Astrocyte (in vitro differentiated cells and primary cell): ENCODE measurements at regions not wholly inside any gene's neighbourhood (a gene's known extent, or its start where the extent isn't known, plus 50 kb on each side); places are given as distances from the start of the nearest gene placed in this dataset.

ENCODE experiments used
- DNase-seq: peaks from one replicate; pipeline ENCODE4 v3.0.0-alpha.2; 2010; ENCODE audit warnings: low read depth
- FAIRE-seq: peaks from 2 replicates; lab custom pipeline; 2011; peaks lifted over from hg19 to GRCh38; lab: Jason Lieb, UNC
- H2AFZ ChIP-seq: 2 replicates; pipeline ENCODE4 v1.6.0; 2012; ENCODE audit warnings: low read depth, low read length, inconsistent platforms
- H3K27ac ChIP-seq: 2 replicates; pipeline ENCODE4 v1.5.1; 2011; ENCODE audit warnings: low read depth, low read length, inconsistent platforms
- H3K27me3 ChIP-seq: 2 replicates; pipeline ENCODE4 v1.6.0; 2011; ENCODE audit warnings: low read length, inconsistent platforms; ENCODE audit not compliant: insufficient read depth
- H3K36me3 ChIP-seq: 2 replicates; pipeline ENCODE4 v1.5.1; 2011; ENCODE audit warnings: low read length, inconsistent platforms; ENCODE audit not compliant: insufficient read depth
- H3K4me1 ChIP-seq: 2 replicates; pipeline ENCODE4 v1.5.1; 2011; ENCODE audit warnings: low read length, inconsistent platforms; ENCODE audit not compliant: insufficient read depth
- H3K4me2 ChIP-seq: 2 replicates; pipeline ENCODE4 v1.6.0; 2012; ENCODE audit warnings: low read length, inconsistent platforms
- H3K4me3 ChIP-seq: 2 replicates; pipeline ENCODE4 v1.5.1; 2011; ENCODE audit warnings: low read depth, mild to moderate bottlenecking, low read length, inconsistent platforms; ENCODE audit not compliant: insufficient read depth
- H3K79me2 ChIP-seq: 2 replicates; pipeline ENCODE4 v1.6.0; 2012; ENCODE audit warnings: mild to moderate bottlenecking, low read length, inconsistent platforms; ENCODE audit not compliant: insufficient read depth
- H3K9ac ChIP-seq: 2 replicates; pipeline ENCODE4 v1.6.0; 2012; ENCODE audit warnings: mild to moderate bottlenecking, low read length, inconsistent platforms
- H3K9me3 ChIP-seq: 2 replicates; pipeline ENCODE4 v1.5.1; 2012; ENCODE audit warnings: low read depth, mild to moderate bottlenecking, low read length, inconsistent platforms; ENCODE audit not compliant: insufficient read depth
- H4K20me1 ChIP-seq: 2 replicates; pipeline ENCODE4 v1.6.0; 2012; ENCODE audit warnings: low read length, inconsistent platforms; ENCODE audit not compliant: insufficient read depth
- H3K27ac Mint-ChIP-seq: one replicate; pipeline ENCODE4 v1.8.0; 2021; ENCODE audit warnings: mild to moderate bottlenecking, mixed read lengths; ENCODE audit not compliant: unreplicated experiment
- H3K27me3 Mint-ChIP-seq: one replicate; pipeline ENCODE4 v1.8.0; 2021; ENCODE audit warnings: low read depth, mixed read lengths; ENCODE audit not compliant: unreplicated experiment
- H3K36me3 Mint-ChIP-seq: one replicate; pipeline ENCODE4 v1.8.0; 2021; ENCODE audit warnings: low read depth, mixed read lengths; ENCODE audit not compliant: unreplicated experiment
- H3K4me1 Mint-ChIP-seq: one replicate; pipeline ENCODE4 v1.8.0; 2021; ENCODE audit warnings: low read depth, mixed read lengths; ENCODE audit not compliant: unreplicated experiment
- H3K4me3 Mint-ChIP-seq: one replicate; pipeline ENCODE4 v1.8.0; 2021; ENCODE audit warnings: mild to moderate bottlenecking, moderate library complexity, mixed read lengths; ENCODE audit not compliant: unreplicated experiment
- H3K9me3 Mint-ChIP-seq: one replicate; pipeline ENCODE4 v1.8.0; 2021; ENCODE audit warnings: mild to moderate bottlenecking, mixed read lengths; ENCODE audit not compliant: unreplicated experiment
- EZH2 ChIP-seq: IDR thresholded peaks from 2 replicates; pipeline ENCODE4 v1.6.1; 2012; ENCODE audit warnings: mild to moderate bottlenecking, low read length, inconsistent platforms; ENCODE audit not compliant: insufficient read depth
- TF ChIP-seq, protein P1 (sequence below): IDR thresholded peaks from 2 replicates; pipeline ENCODE4 v1.5.1; 2011; ENCODE audit warnings: low read depth, mild to moderate bottlenecking, inconsistent platforms, low read length, moderate library complexity; ENCODE audit not compliant: insufficient read depth

DNA sequence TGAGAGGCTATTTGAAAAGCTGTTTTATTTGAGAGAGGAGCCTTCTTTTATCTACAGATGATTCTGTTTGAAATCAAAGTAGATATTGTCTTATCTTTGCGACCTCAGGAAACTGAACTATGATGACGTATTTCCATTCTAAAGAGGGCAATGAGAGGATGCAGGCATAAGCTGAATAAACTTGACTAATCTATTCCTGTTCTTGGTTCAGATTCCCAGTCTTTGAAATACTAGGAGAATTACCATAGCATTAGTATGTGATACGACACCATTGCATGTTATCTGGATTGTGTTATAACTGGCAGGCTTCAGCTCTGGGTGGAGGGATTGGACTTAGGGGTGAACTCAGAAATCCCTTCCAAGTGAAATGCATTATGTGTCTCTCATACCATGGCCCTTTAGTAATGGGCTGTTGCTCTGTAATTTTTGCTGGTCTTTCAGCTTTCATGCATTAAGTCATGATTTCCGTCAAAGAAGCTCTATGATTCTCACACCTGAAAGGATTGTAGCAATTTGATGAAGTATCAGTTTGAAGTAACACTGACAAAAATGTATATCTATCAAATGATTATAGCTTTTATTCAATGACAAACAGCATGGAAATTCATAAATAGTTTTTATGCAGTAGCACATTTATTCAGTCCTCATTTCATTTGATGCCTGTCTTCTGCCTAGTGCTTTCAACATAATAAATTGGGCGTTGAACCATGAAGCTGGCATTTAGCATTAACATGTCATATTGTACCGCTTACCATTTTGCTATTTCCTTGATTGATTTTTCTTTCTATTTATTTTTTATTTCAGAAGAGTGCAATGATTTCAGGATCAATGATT, 138.4 kb upstream of the SPACA1 start:
- H3K9ac ChIP-seq = peak overlapping the region; percentile 35
- TF ChIP-seq, protein P1, sequence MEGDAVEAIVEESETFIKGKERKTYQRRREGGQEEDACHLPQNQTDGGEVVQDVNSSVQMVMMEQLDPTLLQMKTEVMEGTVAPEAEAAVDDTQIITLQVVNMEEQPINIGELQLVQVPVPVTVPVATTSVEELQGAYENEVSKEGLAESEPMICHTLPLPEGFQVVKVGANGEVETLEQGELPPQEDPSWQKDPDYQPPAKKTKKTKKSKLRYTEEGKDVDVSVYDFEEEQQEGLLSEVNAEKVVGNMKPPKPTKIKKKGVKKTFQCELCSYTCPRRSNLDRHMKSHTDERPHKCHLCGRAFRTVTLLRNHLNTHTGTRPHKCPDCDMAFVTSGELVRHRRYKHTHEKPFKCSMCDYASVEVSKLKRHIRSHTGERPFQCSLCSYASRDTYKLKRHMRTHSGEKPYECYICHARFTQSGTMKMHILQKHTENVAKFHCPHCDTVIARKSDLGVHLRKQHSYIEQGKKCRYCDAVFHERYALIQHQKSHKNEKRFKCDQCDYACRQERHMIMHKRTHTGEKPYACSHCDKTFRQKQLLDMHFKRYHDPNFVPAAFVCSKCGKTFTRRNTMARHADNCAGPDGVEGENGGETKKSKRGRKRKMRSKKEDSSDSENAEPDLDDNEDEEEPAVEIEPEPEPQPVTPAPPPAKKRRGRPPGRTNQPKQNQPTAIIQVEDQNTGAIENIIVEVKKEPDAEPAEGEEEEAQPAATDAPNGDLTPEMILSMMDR = no peak
- TF ChIP-seq EZH2 = no peak
- H3K27ac Mint-ChIP-seq = peak overlapping the region; percentile 42
- H3K4me3 Mint-ChIP-seq = peak overlapping the region; percentile 13
- peaks cover 4% of the 10 kb centered on the region for H3K9me3 Mint-ChIP-seq
- H3K4me1 ChIP-seq = peaks cover 42% of the 10 kb centered on the region
- no peaks in the 10 kb centered on the region for H3K36me3 Mint-ChIP-seq
- peak overlapping the region; percentile 69 for H3K4me2 ChIP-seq
- H3K4me3 ChIP-seq = no peak overlapping the region
- FAIRE-seq = peak; percentile 9
- peak; percentile 74 for DNase-seq
- H4K20me1 ChIP-seq = no peaks in the 10 kb centered on the region
- no peaks in the 10 kb centered on the region for H3K79me2 ChIP-seq
- peak overlapping the region; percentile 68 for H3K27ac ChIP-seq
- no peaks in the 10 kb centered on the region for H3K36me3 ChIP-seq
- H2AFZ ChIP-seq = no peak overlapping the region
- peaks cover 23% of the 10 kb centered on the region for H3K27me3 ChIP-seq
- peaks cover 6% of the 10 kb centered on the region for H3K27me3 Mint-ChIP-seq
- peaks cover 56% of the 10 kb centered on the region for H3K4me1 Mint-ChIP-seq
- H3K9me3 ChIP-seq = no peaks in the 10 kb centered on the region

DNA sequence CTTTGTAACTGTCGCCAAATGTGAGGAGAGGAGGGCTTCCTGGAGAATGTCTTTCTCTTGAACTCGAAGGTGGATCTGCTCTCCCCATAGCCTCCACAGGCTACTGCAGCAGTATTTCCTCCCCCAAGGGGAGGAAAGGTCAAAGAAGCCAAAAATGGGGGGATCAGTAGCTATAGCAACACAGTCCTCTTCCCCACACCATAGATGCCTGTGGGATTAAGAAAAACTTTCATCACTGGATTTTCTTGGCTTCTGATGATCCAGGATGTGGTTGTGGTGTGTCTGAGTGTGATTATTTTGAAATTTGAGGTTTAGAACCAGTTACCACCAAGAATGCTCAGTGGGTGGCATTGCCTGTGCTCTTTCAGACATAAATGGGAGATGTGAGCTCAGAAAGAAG, 140.1 kb upstream of the SPACA1 start:
- Histone ChIP-seq H3K36me3 (no peaks in the 10 kb centered on the region), H3K4me2 (peak overlapping the region; percentile 69), H3K4me1 (peaks cover 42% of the 10 kb centered on the region), H2AFZ (no peak overlapping the region), H3K9ac (peak overlapping the region; percentile 42), H3K4me3 (peak overlapping the region; percentile 27), H3K27ac (peak overlapping the region; percentile 68), H4K20me1 (no peaks in the 10 kb centered on the region), H3K79me2 (no peaks in the 10 kb centered on the region), H3K9me3 (no peaks in the 10 kb centered on the region), H3K27me3 (peaks cover 30% of the 10 kb centered on the region)
- FAIRE-seq (peak; percentile 77), DNase-seq (peak; percentile 91)
- TF ChIP-seq EZH2 = no peak
- Mint-ChIP-seq H3K36me3 (no peaks in the 10 kb centered on the region), H3K4me3 (no peak overlapping the region), H3K27ac (peak overlapping the region; percentile 77), H3K4me1 (peaks cover 64% of the 10 kb centered on the region), H3K27me3 (peaks cover 6% of the 10 kb centered on the region), H3K9me3 (peaks cover 4% of the 10 kb centered on the region)

- Mint-ChIP-seq H3K27ac (peak overlapping the region; percentile 11), H3K27me3 (peaks cover 8% of the 10 kb centered on the region), H3K9me3 (no peaks in the 10 kb centered on the region), H3K36me3 (no peaks in the 10 kb centered on the region), H3K4me1 (peaks cover 60% of the 10 kb centered on the region), H3K4me3 (no peak overlapping the region)
- Histone ChIP-seq H3K79me2 (no peaks in the 10 kb centered on the region), H3K36me3 (no peaks in the 10 kb centered on the region), H2AFZ (no peak overlapping the region), H3K27ac (no peak overlapping the region), H3K9ac (no peak overlapping the region), H3K4me3 (no peak overlapping the region), H3K4me1 (peaks cover 37% of the 10 kb centered on the region), H3K4me2 (no peak overlapping the region), H3K9me3 (no peaks in the 10 kb centered on the region), H3K27me3 (peaks cover 29% of the 10 kb centered on the region), H4K20me1 (no peaks in the 10 kb centered on the region)
- DNase-seq = peak; percentile 12
- TF ChIP-seq, protein P1 = no peak
- TF ChIP-seq EZH2 = no peak
- no peak for FAIRE-seq
Observed at GRCh38 chr6:87905101-87905641, 142.5 kb upstream of the SPACA1 start.
